HUES64 (cell line): ENCODE measurements at regions not wholly inside any gene's neighbourhood (a gene's known extent, or its start where the extent isn't known, plus 50 kb on each side); places are given as distances from the start of the nearest gene placed in this dataset.

ENCODE experiments used
- H3K27ac ChIP-seq: 2 replicates; pipeline ENCODE4 v1.7.0; 2013; ENCODE audit warnings: low read depth, low read length, inconsistent platforms
- H3K27me3 ChIP-seq: 2 replicates; pipeline ENCODE4 v1.6.1; 2013; ENCODE audit warnings: mild to moderate bottlenecking, low read length; ENCODE audit not compliant: insufficient read depth
- H3K36me3 ChIP-seq: 2 replicates; pipeline ENCODE4 v1.6.1; 2013; ENCODE audit warnings: mild to moderate bottlenecking, low read length; ENCODE audit not compliant: insufficient read depth
- H3K4me1 ChIP-seq: 2 replicates; pipeline ENCODE4 v1.6.1; 2013; ENCODE audit warnings: mild to moderate bottlenecking, low read length, moderate library complexity; ENCODE audit not compliant: insufficient read depth
- H3K4me3 ChIP-seq: 2 replicates; pipeline ENCODE4 v1.5.1; 2013; ENCODE audit warnings: mild to moderate bottlenecking, low read length, moderate library complexity
- H3K9ac ChIP-seq: 2 replicates; pipeline ENCODE4 v1.6.1; 2013; ENCODE audit warnings: mild to moderate bottlenecking, low read depth, low read length
- H3K9me3 ChIP-seq: 2 replicates; pipeline ENCODE4 v1.6.1; 2013; ENCODE audit warnings: low read depth, low read length; ENCODE audit not compliant: insufficient read depth
- WGBS: fragments of 150-250, 120-280 bp; methylation state at CpG from one replicate; pipeline ENCODE4 v1.1.7; 2013; ENCODE audit warnings: missing lambda C conversion rate; 5-methylcytosine and 5-hydroxymethylcytosine counted together

DNA sequence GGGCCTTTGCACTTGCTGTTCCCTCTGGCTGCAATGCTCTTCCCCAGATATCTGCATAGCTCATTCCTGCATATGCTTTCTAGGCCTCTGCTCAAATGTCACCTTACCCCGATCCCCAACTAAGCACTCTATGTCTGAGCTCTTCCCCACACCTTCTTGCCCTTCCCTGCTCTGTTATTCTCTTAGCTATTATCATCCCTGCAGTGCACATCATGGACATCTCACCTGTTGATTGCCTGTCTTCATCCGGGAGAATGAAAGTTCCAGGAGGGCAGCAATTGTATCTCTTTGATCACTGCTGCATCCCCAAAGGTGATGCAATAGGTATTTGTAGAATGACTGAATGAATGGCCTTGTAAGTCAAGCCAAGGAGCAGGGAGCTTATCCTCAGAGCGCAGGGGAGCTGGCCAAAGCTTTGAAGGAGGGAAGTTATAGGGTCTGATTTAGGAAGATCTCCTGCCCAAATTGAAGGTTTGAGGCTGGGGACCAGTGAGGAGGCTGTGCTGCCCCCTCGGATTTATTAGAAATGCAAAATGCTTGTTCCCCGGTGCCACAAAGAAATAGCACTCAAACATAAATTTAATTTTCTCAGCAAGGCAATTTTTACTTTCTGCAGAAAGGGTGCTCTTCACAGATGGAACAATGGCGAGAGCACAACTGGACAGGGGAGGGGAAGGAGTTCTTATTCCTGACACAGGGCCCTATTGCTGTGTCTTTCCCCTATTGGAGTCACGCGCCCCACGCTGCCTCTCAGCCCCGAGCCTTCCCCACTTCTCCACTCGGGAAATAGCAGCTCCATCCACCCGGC, 631.1 kb downstream of the MATN1 start:
- 94% methylated on average over 12 of the region's 12 CpGs for WGBS
- Histone ChIP-seq H3K4me3 (no peak overlapping the region), H3K27me3 (no peaks in the 10 kb centered on the region), H3K9me3 (peaks cover 26% of the 10 kb centered on the region), H3K36me3 (no peaks in the 10 kb centered on the region), H3K4me1 (no peaks in the 10 kb centered on the region), H3K9ac (no peak overlapping the region), H3K27ac (no peak overlapping the region)

GRCh38 chr1:30090162-30090820, 633.1 kb downstream of the MATN1 start:
- no peak overlapping the region for H3K9ac ChIP-seq
- peaks cover 26% of the 10 kb centered on the region for H3K9me3 ChIP-seq
- H3K4me3 ChIP-seq, result no peak overlapping the region
- no peak overlapping the region for H3K27ac ChIP-seq
- WGBS, result 90% methylated on average over 10 of the region's 10 CpGs
- no peaks in the 10 kb centered on the region for H3K36me3 ChIP-seq
- no peaks in the 10 kb centered on the region for H3K27me3 ChIP-seq
- H3K4me1 ChIP-seq, result 0 out of 2 replicates have a peak, but pooled peaks cover 2% of the 10 kb centered on the region

- H3K4me1 ChIP-seq, result 0 out of 2 replicates have a peak, but pooled peaks cover 2% of the 10 kb centered on the region
- no peaks in the 10 kb centered on the region for H3K27me3 ChIP-seq
- peaks cover 26% of the 10 kb centered on the region for H3K9me3 ChIP-seq
- no peak overlapping the region for H3K9ac ChIP-seq
- H3K36me3 ChIP-seq, result no peaks in the 10 kb centered on the region
- H3K27ac ChIP-seq, result no peak overlapping the region
- WGBS, result 90% methylated on average over 11 of the region's 11 CpGs
- H3K4me3 ChIP-seq, result no peak overlapping the region
These were observed 634.4 kb downstream of the MATN1 start for GRCh38 chr1:30089024-30089430.

DNA sequence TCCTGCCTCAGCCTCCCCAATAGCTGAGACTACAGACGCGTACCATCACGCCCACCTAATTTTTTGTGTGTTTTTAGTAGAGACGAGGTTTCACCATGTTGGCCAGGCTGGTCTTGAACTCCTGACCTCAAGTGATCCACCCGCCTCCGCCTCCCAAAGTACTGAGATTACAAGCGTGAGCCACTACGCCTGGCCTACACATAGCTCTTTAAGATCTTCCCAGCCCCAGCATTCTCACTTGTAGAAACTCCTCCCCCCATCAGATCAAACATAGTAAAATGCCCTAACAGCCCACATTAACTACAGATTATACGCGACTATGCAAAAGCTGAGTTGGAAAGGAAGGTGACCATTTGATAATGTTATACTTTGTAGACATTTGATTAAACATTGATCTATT, 634.8 kb downstream of the MATN1 start:
- H3K4me1 ChIP-seq, result 0 out of 2 replicates have a peak, but pooled peaks cover 2% of the 10 kb centered on the region
- no peaks in the 10 kb centered on the region for H3K36me3 ChIP-seq
- no peak overlapping the region for H3K27ac ChIP-seq
- no peak overlapping the region for H3K4me3 ChIP-seq
- WGBS, result 89% methylated on average over 8 of the region's 10 CpGs
- no peaks in the 10 kb centered on the region for H3K27me3 ChIP-seq
- H3K9ac ChIP-seq, result no peak overlapping the region
- peaks cover 25% of the 10 kb centered on the region for H3K9me3 ChIP-seq

GRCh38 chr1:30087465-30087864, 635.9 kb downstream of the MATN1 start:
- 76% methylated on average over 6 of the region's 6 CpGs for WGBS
- H3K4me1 ChIP-seq, result 0 out of 2 replicates have a peak, but pooled peaks cover 2% of the 10 kb centered on the region

DNA sequence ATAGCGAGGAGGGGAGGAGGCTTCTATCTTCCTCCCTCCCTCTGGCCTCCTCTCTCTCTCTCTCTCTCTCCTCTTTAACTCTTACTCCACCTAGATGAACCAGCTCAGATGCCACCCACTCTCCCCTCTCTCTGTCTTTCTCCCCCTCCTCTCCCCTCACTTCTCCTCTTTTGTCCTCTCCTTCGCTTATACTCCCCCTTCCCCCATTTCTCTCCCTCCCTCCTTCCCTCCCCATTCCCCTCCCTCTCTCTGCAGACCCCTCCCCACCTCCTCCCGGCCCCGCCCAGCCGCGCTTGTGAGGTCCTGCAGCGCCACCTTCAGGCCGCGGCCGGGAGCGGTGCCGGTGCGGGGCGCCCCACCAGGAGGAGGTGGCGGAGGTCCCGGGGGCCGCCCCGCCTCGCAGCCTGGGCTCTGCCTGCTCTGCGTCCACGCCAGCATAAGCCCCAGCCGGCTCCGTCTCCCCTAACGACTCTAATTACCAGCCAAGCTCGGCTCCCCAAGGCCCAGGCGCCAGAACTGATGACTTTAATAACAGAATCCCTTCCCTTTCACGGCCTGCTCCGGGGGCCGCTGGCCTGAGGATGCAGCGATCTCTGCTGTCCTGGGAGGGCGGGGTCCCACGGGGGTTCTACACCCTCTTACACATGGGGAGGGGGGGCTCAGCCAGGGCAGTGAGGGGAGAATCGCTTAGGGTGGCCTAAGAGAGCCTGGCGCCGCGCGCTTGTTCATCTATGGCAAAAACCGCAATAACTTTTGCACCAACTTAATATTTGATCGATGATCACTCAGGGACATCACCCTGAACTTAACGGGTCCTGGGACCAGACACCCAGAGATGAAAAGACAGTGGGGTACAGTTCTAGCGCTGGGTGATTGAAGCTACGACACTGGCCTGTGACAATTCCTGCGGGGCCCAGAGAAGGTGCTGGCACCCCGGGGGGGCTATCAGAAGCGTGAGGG, 637.3 kb downstream of the MATN1 start:
- Histone ChIP-seq H3K4me1 (peaks cover 7% of the 10 kb centered on the region; the same call in 1 of the 2 replicates), H3K9ac (no peak overlapping the region), H3K36me3 (no peaks in the 10 kb centered on the region), H3K27ac (no peak overlapping the region), H3K9me3 (peaks cover 2% of the 10 kb centered on the region), H3K4me3 (peak overlapping the region; percentile 48), H3K27me3 (no peaks in the 10 kb centered on the region)
- 32% methylated on average over 44 of the region's 45 CpGs for WGBS

More at GRCh38 chr1:30087465-30087864, 635.9 kb downstream of the MATN1 start:
- no peaks in the 10 kb centered on the region for H3K36me3 ChIP-seq
- H3K9me3 ChIP-seq, result peaks cover 14% of the 10 kb centered on the region
- no peak overlapping the region for H3K9ac ChIP-seq
- no peak overlapping the region for H3K4me3 ChIP-seq
- no peak overlapping the region for H3K27ac ChIP-seq
- H3K27me3 ChIP-seq, result no peaks in the 10 kb centered on the region

GRCh38 chr1:30084909-30085571, 638.3 kb downstream of the MATN1 start:
- Histone ChIP-seq H3K9ac (no peak overlapping the region), H3K4me1 (peaks cover 7% of the 10 kb centered on the region; the same call in 1 of the 2 replicates), H3K36me3 (no peaks in the 10 kb centered on the region), H3K4me3 (no peak overlapping the region), H3K27ac (no peak overlapping the region), H3K9me3 (no peaks in the 10 kb centered on the region), H3K27me3 (no peaks in the 10 kb centered on the region)
- 89% methylated on average over 12 of the region's 12 CpGs for WGBS

DNA sequence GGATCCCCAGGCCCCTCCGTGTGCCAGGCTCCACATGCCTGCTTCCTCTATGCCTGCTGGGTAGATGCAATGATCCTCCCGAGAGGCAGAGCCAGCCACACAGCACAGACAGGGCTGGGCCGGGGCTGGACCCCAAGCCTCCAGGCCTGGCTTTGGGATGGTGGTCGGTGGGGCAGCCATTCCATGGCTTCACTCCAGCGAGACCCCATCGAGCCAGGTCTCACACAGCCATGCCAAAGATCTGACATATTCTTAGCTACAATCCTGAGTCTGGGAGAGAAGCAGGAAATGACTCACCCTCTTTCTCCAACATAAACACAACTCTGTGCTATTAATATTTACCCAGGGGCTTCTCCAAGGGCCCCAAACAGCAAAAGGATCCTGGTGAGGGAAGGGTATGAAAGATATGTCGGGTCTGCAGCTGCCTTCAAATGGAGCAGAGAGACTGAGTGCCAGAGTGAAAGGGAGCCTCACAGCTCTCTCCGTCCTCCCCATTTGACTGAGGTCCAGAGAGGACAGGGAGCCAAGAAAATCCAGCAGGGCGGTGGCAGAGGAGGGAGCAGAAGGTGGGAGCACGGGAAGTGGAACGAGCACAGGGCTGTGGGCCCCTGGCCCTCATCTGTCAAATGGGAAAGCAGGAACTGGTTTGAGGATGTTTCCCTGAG, 639.5 kb downstream of the MATN1 start:
- 85% methylated on average over 11 of the region's 11 CpGs for WGBS
- H3K27me3 ChIP-seq, result no peaks in the 10 kb centered on the region
- H3K4me3 ChIP-seq, result no peak overlapping the region
- H3K27ac ChIP-seq, result no peak overlapping the region
- no peak overlapping the region for H3K9ac ChIP-seq
- H3K4me1 ChIP-seq, result peaks cover 7% of the 10 kb centered on the region; the same call in 1 of the 2 replicates
- H3K9me3 ChIP-seq, result no peaks in the 10 kb centered on the region
- H3K36me3 ChIP-seq, result no peaks in the 10 kb centered on the region

DNA sequence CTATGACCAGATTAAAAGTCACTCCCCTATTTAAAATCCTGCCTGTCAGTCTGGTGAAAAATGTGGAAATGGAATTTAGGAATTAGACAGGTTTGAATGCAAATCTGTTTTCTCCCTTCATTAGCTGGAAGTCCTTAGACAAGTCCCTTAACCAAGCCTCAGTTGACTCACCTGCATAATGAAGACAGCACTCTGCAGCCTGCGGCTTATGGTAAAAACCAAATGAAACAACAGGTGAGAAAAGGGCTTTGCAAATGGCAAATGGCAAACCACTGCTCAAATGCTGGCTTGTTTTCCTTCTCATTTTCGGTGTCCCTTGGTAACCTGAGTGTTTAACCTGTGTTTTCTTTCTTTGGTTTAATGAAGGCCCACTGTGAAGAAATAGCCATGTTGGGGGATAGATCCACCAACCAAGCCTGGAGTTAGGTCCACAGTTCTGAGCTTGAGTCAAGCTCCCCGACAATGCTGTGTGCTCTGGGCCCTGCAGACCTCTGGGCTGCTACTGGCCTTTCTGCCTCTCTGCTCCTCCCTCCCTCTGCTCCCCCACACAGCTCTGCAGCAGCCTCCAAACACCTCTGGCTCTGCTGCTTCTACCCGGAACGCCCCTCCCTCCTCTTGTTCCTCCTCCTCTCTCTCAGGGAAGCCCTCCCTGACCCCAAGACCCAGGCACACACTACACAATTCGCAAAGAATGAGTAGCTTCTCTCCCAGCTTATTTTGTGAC, 641.8 kb downstream of the MATN1 start:
- Histone ChIP-seq H3K27ac (no peak overlapping the region), H3K9ac (no peak overlapping the region), H3K27me3 (no peaks in the 10 kb centered on the region), H3K9me3 (peaks cover 3% of the 10 kb centered on the region; the same call in 1 of the 2 replicates), H3K4me1 (peaks cover 7% of the 10 kb centered on the region; the same call in 1 of the 2 replicates), H3K4me3 (no peak overlapping the region), H3K36me3 (no peaks in the 10 kb centered on the region; the same call in 1 of the 2 replicates)
- WGBS, result 56% methylated on average over 6 of the region's 6 CpGs
